Fibroblast of lung (primary cell): ENCODE measurements at regions not wholly inside any gene's neighbourhood (a gene's known extent, or its start where the extent isn't known, plus 50 kb on each side); places are given as distances from the start of the nearest gene placed in this dataset.

Source experiments
- DNase-seq, 2 donors: peaks; one replicate each; pipeline versions ENCODE4 v3.0.0 to v3.0.0-alpha.2; 2010; ENCODE audit warnings: low read depth in 2 of 2
- H2AFZ ChIP-seq: 2 replicates; pipeline ENCODE4 v1.5.1; 2012; ENCODE audit warnings: low read length, control low read depth, inconsistent platforms
- H3K27ac ChIP-seq: 2 replicates; pipeline ENCODE4 v1.5.1; 2011; ENCODE audit warnings: low read length, control low read depth; ENCODE audit not compliant: insufficient read depth
- H3K27me3 ChIP-seq: 2 replicates; pipeline ENCODE4 v1.5.1; 2011; ENCODE audit warnings: mild to moderate bottlenecking, low read length; ENCODE audit not compliant: control insufficient read depth, insufficient read depth
- H3K36me3 ChIP-seq: 2 replicates; pipeline ENCODE4 v1.5.1; 2011; ENCODE audit warnings: low read length; ENCODE audit not compliant: control insufficient read depth, insufficient read depth
- H3K4me1 ChIP-seq: 2 replicates; pipeline ENCODE4 v1.5.1; 2011; ENCODE audit warnings: low read length; ENCODE audit not compliant: control insufficient read depth, insufficient read depth; ENCODE audit errors: extremely low read depth
- H3K4me2 ChIP-seq: 2 replicates; pipeline ENCODE4 v1.5.1; 2011; ENCODE audit warnings: low read length, control low read depth; ENCODE audit not compliant: insufficient read depth; ENCODE audit errors: extremely low read depth
- H3K4me3 ChIP-seq, 4 experiments: fragments of 200-600 bp in 1 of 4; sonication (generic) in 1 of 4; replicated peaks in 1 of 4; 2 replicates each; pipeline ENCODE4 v1.5.1; 2011 to 2016; ENCODE audit warnings: low read length in 4 of 4, low read depth in 3 of 4, mild to moderate bottlenecking in 3 of 4, control low read depth in 2 of 4, inconsistent platforms in 1 of 4, mixed read lengths in 1 of 4; ENCODE audit not compliant: insufficient read depth in 1 of 4; ENCODE audit errors: control extremely low read depth in 1 of 4
- H3K79me2 ChIP-seq: 2 replicates; pipeline ENCODE4 v1.5.1; 2012; ENCODE audit warnings: mild to moderate bottlenecking, low read length, inconsistent platforms; ENCODE audit not compliant: control insufficient read depth, insufficient read depth
- H3K9ac ChIP-seq: 2 replicates; pipeline ENCODE4 v1.5.1; 2011; ENCODE audit warnings: mild to moderate bottlenecking, low read length, control low read depth; ENCODE audit not compliant: insufficient read depth
- H3K9me3 ChIP-seq: 2 replicates; pipeline ENCODE4 v1.5.1; 2012; ENCODE audit warnings: low read depth, low read length; ENCODE audit not compliant: control insufficient read depth, insufficient read depth
- H4K20me1 ChIP-seq: 2 replicates; pipeline ENCODE4 v1.5.1; 2011; ENCODE audit warnings: low read length; ENCODE audit not compliant: control insufficient read depth, insufficient read depth; ENCODE audit errors: extremely low read depth
- CTCF ChIP-seq, 2 donors: IDR thresholded peaks in 1 of 2; conservative IDR thresholded peaks in 1 of 2; 1 replicate in 1 of 2; 2 replicates in 1 of 2; pipeline ENCODE4 v1.5.1; 2011 to 2012; ENCODE audit warnings: low read length in 2 of 2, control low read depth in 1 of 2, inconsistent platforms in 1 of 2, low read depth in 1 of 2, mild to moderate bottlenecking in 1 of 2
- EZH2 ChIP-seq: IDR thresholded peaks from 2 replicates; pipeline ENCODE4 v1.5.1; 2012; ENCODE audit warnings: low read length, control low read depth, mild to moderate bottlenecking; ENCODE audit errors: missing control alignments

GRCh38 chr3:107953722-107954121 is 137.1 kb downstream of the CD47 start:
- no peaks in the 10 kb centered on the region for H3K27me3 ChIP-seq
- no peak for DNase-seq
- no peaks in the 10 kb centered on the region for H3K79me2 ChIP-seq
- no peak overlapping the region for H3K4me3 ChIP-seq
- H4K20me1 ChIP-seq = no peaks in the 10 kb centered on the region
- no peak overlapping the region for H3K27ac ChIP-seq
- no peaks in the 10 kb centered on the region for H3K9me3 ChIP-seq
- H3K9ac ChIP-seq = no peak overlapping the region
- TF ChIP-seq EZH2 = no peak
- TF ChIP-seq CTCF (conservative IDR thresholded peaks at IDR 0.05 in 1 of 2, IDR thresholded peaks at IDR 0.05 in 1 of 2; ENCODE audit: low read depth in 1 of 2, low read length in 2 of 2) = no peak
- no peak overlapping the region for H3K4me2 ChIP-seq
- H2AFZ ChIP-seq = no peak overlapping the region
- H3K36me3 ChIP-seq = no peaks in the 10 kb centered on the region
- H3K4me1 ChIP-seq = peaks cover 10% of the 10 kb centered on the region

DNA sequence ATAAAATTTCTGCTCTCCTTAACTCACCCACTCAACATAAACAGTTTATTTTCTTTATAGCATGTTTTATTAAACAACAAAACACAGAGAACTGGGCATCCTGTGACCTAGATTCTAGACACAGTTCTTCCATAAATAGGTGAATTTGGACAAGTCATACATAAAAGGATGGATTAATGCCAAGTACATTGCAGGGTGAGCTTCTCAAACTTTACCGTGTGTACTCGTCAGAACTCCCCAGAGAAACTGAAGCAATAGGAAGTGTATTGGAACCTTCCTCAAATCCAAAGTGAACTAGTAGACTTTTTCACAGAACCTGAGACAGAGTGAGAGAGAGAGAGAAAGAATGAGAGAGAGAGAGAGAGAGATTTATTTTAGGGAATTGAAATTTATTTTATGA is 139.7 kb downstream of the CD47 start:
- no peak for TF ChIP-seq CTCF (conservative IDR thresholded peaks at IDR 0.05 in 1 of 2, IDR thresholded peaks at IDR 0.05 in 1 of 2; ENCODE audit: low read depth in 1 of 2, low read length in 2 of 2)
- TF ChIP-seq EZH2 = no peak
- no peak overlapping the region for H3K9ac ChIP-seq
- no peak overlapping the region for H2AFZ ChIP-seq
- no peak for DNase-seq
- H3K27me3 ChIP-seq = no peaks in the 10 kb centered on the region
- no peak overlapping the region for H3K4me2 ChIP-seq
- no peaks in the 10 kb centered on the region for H3K9me3 ChIP-seq
- no peak overlapping the region for H3K27ac ChIP-seq
- H3K4me1 ChIP-seq = no peaks in the 10 kb centered on the region
- no peaks in the 10 kb centered on the region for H3K79me2 ChIP-seq
- H3K36me3 ChIP-seq = no peaks in the 10 kb centered on the region
- no peaks in the 10 kb centered on the region for H4K20me1 ChIP-seq
- H3K4me3 ChIP-seq = no peak overlapping the region

GRCh38 chr3:107950417-107950816 is 140.4 kb downstream of the CD47 start:
- H3K27ac ChIP-seq = no peak overlapping the region
- H3K4me3 ChIP-seq = no peak overlapping the region
- no peaks in the 10 kb centered on the region for H3K9me3 ChIP-seq
- no peak for DNase-seq
- no peak overlapping the region for H2AFZ ChIP-seq
- no peaks in the 10 kb centered on the region for H3K79me2 ChIP-seq
- H3K9ac ChIP-seq = no peak overlapping the region
- no peaks in the 10 kb centered on the region for H3K27me3 ChIP-seq
- TF ChIP-seq CTCF (conservative IDR thresholded peaks at IDR 0.05 in 1 of 2, IDR thresholded peaks at IDR 0.05 in 1 of 2; ENCODE audit: low read depth in 1 of 2, low read length in 2 of 2) = no peak
- TF ChIP-seq EZH2 = no peak
- no peaks in the 10 kb centered on the region for H3K36me3 ChIP-seq
- no peak overlapping the region for H3K4me2 ChIP-seq
- no peaks in the 10 kb centered on the region for H4K20me1 ChIP-seq
- H3K4me1 ChIP-seq = no peaks in the 10 kb centered on the region
